HuH-7.5 (cell line): ENCODE measurements at regions not wholly inside any gene's neighbourhood (a gene's known extent, or its start where the extent isn't known, plus 50 kb on each side); places are given as distances from the start of the nearest gene placed in this dataset.
"Not testable (repeated sequence)": the region's sequence is repeated elsewhere in the genome, so short reads cannot be mapped to it uniquely, and the experiment has no call there.

Experiments used
- DNase-seq: peaks from one replicate; pipeline ENCODE4 v3.0.0; 2011; ENCODE audit warnings: low spot score

DNA sequence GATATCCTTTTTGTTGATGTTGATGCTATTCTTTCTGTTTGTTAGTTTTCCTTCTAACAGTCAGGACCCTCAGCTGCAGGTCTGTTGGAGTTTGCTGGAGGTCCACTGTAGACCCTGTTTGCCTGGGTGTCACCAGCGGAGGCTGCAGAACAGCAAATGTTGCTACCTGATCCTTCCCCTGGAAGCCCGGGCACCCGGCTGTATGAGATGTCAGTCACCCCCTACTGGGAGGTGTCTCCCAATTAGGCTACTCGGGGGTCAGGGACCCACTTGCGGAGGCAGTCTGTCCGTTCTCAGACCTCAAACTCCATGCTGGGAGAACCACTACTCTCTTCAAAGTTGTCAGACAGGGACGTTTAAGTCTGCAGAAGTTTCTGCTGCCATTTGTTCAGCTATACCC, 383.4 kb downstream of the HLX start:
- not testable (repeated sequence) for DNase-seq

GRCh38 chr1:221263831-221264767, 384.9 kb downstream of the HLX start:
- peak; percentile 27 for DNase-seq

DNA sequence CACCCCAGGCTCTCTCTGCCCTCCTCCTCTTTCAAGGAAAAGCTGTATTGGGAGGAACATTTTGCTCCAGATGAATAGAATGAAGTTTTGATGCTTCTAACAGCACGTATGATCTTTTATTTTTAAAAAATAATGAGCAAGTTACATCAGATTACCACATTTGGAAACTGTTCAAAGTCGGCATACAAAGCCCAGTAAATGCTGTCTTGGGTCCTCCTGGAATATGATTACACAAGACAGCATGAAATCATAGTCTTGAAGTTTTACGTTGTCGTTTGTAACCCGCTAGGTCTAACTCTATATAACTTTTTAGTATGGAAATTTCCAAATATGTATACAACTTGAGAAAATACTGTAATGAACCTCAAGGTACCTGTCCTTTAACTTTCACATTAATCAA, 385.6 kb downstream of the HLX start:
- no peak for DNase-seq

GRCh38 chr1:221268295-221268694, 389.1 kb downstream of the HLX start:
- DNase-seq, result no peak

DNA sequence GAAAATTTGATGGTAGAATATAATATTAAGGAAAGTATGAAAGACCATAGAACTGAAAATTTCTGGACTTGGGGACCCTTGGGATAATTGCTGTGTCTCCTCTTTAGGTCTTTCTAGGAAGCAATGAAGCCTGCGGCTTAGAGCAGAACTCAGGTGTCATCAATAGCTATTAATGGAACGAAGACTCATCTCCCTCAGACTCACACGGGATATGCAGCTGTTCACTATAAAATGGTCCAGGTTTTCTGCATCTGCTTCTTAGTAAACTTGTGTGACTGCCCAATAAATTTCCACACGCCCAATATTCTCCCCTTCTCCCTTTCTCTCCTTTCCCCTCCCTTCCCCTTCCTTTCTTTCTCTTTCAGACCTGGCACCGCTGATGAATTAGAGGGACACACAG, 392.5 kb downstream of the HLX start:
- no peak for DNase-seq

- no peak for DNase-seq
These were observed 393.7 kb downstream of the HLX start for GRCh38 chr1:221272940-221273339.

GRCh38 chr1:221274373-221274772, 395.1 kb downstream of the HLX start:
- no peak for DNase-seq

DNA sequence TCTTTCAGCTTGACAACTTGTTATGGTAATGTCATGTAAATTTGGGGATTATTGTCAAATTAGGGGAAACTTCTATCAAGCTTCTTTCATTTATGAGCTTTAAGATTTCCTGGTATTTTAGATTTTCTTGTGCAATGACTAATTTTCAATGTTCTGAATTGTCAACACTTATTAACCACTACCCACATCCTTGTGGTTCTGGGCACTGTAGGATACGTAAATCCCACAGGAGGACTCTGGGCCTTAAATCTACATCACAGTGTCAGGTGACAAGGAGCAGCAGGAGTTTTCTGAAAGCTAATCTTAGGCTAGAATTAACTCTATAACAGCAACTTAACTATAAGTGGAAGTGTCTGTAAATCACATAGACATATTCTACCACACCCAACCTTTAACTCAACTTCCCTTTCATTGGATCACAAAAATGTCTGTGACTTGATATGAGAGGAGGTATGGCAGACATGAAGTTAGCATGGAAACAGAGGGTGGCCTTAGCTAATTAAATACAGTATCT, 397.7 kb downstream of the HLX start:
- DNase-seq, result no peak

- no peak for DNase-seq
These were observed 399.9 kb downstream of the HLX start for GRCh38 chr1:221279146-221279545.

GRCh38 chr1:221283532-221283931, 404.3 kb downstream of the HLX start:
- no peak for DNase-seq

DNA sequence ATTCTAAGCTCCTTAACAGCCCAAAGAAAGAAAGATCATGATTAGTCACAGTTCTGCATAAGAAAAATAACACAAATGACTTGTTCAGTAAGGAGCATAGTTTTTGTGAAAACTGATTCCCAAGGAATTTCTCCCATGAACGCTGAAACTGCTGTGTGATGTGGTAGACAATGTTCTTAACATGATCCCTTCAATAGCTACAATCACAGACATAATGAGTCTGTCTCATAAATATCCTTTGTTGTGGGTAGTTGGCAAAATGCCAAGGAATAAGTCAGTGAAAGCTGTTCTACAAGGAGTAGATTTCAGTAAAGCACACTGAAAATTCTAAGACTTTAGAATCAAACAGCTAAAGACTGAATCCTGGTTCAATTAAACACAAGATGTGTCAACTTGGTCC, 404.8 kb downstream of the HLX start:
- DNase-seq, result no peak

GRCh38 chr1:221284991-221285390, 405.7 kb downstream of the HLX start:
- not testable (repeated sequence) for DNase-seq

DNA sequence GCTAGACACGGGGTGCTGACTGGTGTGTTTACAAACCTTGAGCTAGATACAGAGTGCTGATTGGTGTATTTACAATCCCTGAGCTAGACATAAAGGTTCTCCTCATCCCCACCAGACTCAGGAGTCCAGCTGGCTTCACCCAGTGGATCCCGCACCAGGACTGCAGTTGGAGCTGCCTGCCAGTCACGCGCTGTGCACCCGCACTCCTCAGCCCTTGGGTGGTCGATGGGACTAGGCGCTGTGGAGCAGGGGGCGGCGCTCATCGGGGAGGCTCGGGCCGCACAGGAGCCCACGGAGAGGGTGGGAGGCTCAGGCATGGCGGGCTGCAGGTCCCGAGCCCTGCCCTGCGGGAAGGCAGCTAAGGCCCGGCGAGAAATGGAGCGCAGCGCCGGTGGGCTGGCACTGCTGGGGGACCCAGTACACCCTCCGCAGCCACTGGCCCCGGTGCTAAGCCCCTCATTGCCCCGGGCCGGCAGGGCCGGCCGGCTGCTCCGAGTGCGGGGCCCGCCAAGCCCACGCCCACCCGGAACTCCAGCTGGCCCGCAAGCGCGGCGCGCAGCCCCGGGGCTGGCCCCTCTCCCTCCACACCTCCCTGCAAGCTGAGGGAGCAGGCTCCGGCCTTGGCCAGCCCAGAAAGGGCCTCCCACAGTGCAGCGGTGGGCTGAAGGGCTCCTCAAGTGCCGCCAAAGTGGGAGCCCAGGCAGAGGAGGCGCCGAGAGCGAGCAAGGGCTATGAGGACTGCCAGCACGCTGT, 406.4 kb downstream of the HLX start:
- DNase-seq, result not testable (repeated sequence)

DNA sequence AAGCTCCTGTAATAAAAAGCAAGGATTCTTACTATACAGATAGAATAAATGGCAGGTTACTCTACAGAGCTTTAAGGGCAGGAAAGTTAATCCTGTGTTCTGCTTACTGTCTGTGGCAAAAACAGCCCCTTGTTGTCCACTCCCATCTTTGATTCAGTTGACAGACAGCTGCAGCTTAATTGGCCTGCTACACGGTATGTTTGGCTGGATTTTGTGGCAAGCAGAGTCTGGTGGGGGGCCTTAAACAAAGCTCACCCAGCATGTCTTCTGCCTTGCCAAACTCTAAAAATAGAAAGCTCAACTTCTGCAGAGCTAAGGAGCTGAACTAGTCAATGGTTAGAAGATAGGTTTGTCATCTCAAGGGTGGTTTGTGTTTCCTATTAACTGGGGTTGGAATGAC, 407.2 kb downstream of the HLX start:
- DNase-seq, result no peak

- DNase-seq, result no peak
These were observed 409.9 kb downstream of the HLX start for GRCh38 chr1:221289103-221289502.

DNA sequence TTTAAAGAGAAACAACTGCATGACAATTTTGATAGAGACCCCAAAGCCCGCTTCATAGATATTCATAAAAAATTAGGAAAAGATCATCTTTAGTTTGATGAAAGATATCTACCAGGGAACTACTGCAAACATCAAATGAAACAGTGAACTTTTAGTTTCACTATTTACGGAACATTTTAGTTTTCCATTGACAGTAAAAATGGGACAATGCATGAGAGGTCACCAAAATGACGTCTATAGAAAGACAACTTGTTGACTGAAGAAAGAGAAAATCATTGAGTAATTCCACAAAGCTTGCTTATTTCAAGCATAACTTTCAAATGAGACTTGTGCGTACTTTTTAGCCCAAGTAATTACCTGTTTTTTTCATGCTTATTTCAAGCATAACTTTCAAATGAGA, 411.4 kb downstream of the HLX start:
- no peak for DNase-seq

DNA sequence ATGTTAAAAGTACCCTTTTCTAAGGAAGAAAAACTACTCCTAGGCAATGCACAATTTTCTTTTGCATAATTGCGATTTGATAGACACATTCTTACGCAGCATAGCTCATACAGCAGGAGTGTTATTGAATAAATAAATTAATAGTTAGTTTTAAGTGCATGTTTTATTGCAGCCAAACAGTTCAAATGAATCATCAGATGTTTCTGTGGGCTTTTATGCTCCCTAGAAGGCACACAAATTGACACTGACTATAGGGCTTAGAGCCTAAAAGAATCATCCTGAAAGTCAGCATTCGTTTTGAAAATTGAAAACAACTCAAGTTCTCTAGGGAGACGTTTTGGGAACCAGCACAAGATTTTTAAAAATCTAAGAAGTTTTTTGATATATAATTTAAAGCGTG, 411.9 kb downstream of the HLX start:
- DNase-seq, result no peak

DNA sequence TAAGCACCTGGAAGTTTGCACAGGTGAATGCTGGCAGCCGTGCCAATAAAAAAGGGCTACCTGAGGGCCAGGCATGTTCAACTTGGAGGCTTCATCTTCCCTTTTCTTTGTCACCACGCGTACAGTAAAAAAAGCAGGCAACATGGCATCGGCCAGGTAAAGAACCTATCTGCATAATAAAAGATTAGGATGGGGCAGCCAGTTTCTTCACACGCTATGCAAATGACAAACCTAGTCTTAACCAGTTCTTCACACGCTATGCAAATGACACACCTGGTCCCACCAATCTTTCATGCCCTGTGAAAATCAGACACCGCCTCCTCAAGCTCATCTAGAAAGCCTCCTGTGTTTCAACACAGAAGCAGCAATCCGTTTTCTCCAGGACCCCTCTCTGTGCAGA, 413.4 kb downstream of the HLX start:
- DNase-seq, result no peak

- no peak for DNase-seq
These were observed 415.0 kb downstream of the HLX start for GRCh38 chr1:221294242-221294641.

GRCh38 chr1:221302357-221302756, 423.1 kb downstream of the HLX start:
- no peak for DNase-seq

DNA sequence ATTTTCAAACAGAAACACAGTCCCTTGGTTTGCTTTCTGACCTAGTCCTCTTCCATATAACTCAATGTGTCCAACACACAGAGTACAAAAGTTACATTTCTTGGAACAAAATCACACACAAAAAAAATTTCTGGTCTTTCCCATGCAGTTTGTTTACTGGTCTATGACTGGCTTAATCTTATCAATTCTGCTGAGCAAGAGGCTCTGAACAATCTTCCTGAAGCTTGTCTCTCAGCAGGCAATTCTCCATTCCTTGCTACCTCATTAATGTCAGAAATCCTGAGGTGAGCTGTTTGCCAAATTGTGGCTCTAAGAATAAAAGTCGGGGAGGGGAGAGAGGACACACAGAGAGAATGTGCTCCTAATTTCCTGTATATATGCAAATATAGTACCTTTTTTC, 423.6 kb downstream of the HLX start:
- no peak for DNase-seq

GRCh38 chr1:221303623-221304022, 424.4 kb downstream of the HLX start:
- DNase-seq, result no peak

DNA sequence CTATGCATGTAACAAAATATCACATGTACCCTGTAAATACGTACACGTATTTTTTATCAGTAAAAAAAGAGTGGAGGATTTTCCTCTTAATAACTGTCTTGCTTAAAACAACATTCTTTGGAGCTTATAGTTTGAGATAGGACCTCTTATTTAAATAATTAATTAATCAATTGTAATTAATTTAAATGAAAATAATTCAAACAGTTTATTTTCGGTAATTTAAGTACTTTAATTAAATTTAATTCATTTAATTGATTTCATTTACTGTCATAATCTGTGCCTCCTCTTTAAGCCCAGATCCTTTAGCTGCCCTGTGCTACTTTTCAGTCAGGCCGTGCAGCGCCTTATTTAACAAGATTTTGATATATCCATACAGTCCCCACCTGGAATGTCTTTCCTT, 427.0 kb downstream of the HLX start:
- no peak for DNase-seq
